ENCODE measurements at regions not wholly inside any gene's neighbourhood (a gene's known extent, or its start where the extent isn't known, plus 50 kb on each side); places are given as distances from the start of the nearest gene placed in this dataset.

- TF ChIP-seq TAF1 (IDR thresholded peaks at IDR 0.05; ENCODE audit: borderline replicate concordance, insufficient read depth, low read length) (no peak), SIN3A (IDR thresholded peaks at IDR 0.05; ENCODE audit: borderline replicate concordance, insufficient read depth, low read length) (no peak)
- TF ChIP-seq, protein P1, sequence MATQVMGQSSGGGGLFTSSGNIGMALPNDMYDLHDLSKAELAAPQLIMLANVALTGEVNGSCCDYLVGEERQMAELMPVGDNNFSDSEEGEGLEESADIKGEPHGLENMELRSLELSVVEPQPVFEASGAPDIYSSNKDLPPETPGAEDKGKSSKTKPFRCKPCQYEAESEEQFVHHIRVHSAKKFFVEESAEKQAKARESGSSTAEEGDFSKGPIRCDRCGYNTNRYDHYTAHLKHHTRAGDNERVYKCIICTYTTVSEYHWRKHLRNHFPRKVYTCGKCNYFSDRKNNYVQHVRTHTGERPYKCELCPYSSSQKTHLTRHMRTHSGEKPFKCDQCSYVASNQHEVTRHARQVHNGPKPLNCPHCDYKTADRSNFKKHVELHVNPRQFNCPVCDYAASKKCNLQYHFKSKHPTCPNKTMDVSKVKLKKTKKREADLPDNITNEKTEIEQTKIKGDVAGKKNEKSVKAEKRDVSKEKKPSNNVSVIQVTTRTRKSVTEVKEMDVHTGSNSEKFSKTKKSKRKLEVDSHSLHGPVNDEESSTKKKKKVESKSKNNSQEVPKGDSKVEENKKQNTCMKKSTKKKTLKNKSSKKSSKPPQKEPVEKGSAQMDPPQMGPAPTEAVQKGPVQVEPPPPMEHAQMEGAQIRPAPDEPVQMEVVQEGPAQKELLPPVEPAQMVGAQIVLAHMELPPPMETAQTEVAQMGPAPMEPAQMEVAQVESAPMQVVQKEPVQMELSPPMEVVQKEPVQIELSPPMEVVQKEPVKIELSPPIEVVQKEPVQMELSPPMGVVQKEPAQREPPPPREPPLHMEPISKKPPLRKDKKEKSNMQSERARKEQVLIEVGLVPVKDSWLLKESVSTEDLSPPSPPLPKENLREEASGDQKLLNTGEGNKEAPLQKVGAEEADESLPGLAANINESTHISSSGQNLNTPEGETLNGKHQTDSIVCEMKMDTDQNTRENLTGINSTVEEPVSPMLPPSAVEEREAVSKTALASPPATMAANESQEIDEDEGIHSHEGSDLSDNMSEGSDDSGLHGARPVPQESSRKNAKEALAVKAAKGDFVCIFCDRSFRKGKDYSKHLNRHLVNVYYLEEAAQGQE (IDR thresholded peaks at IDR 0.05; ENCODE audit: insufficient read depth in 1 of 2, low read depth in 2 of 2, low read length in 2 of 2), result no peak
These were observed 372.7 kb upstream of the ID2 start for GRCh38 chr2:8309131-8309530.

- TF ChIP-seq POLR2AphosphoS5 (IDR thresholded peaks at IDR 0.05; ENCODE audit: low read depth, low read length) (no peak), SIN3A (IDR thresholded peaks at IDR 0.05; ENCODE audit: borderline replicate concordance, insufficient read depth, low read length) (no peak), TAF1 (IDR thresholded peaks at IDR 0.05; ENCODE audit: borderline replicate concordance, insufficient read depth, low read length) (no peak), FOXP2 (optimal IDR thresholded peaks at IDR 0.05; ENCODE audit: borderline replicate concordance, extremely low read depth, extremely low read length, insufficient read depth) (no peak)
- TF ChIP-seq, protein P1 (IDR thresholded peaks at IDR 0.05; ENCODE audit: insufficient read depth in 1 of 2, low read depth in 2 of 2, low read length in 2 of 2), result no peak
These were observed 371.1 kb upstream of the ID2 start for GRCh38 chr2:8310557-8311455.

DNA sequence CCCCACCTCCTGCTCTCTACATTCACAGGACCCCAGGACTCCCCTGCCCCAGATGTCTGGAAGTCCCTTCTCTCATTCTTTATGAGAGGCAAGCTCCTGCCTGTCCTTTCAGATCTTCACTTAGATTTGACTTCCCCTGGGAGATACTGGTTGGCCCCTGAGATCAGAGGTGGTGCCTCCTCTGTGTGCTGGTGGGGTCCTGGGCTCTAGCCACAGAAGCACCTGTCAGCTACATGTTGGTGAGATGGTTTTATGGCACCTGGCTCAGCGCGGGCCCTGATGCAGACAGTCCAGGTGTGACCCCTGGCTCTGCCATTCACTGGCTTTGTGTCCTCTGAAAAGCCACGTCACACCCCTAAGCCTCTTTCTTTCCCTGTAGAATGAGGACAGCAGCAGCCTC is 369.6 kb upstream of the ID2 start:
- no peak for TF ChIP-seq TAF1 (IDR thresholded peaks at IDR 0.05; ENCODE audit: borderline replicate concordance, insufficient read depth, low read length)
- TF ChIP-seq SIN3A (IDR thresholded peaks at IDR 0.05; ENCODE audit: borderline replicate concordance, insufficient read depth, low read length), result no peak
- TF ChIP-seq, protein P1 (IDR thresholded peaks at IDR 0.05; ENCODE audit: insufficient read depth in 1 of 2, low read depth in 2 of 2, low read length in 2 of 2), result no peak
- no peak for TF ChIP-seq FOXP2 (optimal IDR thresholded peaks at IDR 0.05; ENCODE audit: borderline replicate concordance, extremely low read depth, extremely low read length, insufficient read depth)
- TF ChIP-seq POLR2AphosphoS5 (IDR thresholded peaks at IDR 0.05; ENCODE audit: low read depth, low read length), result no peak

- TF ChIP-seq FOXP2 (optimal IDR thresholded peaks at IDR 0.05; ENCODE audit: borderline replicate concordance, extremely low read depth, extremely low read length, insufficient read depth) (no peak), SIN3A (IDR thresholded peaks at IDR 0.05; ENCODE audit: borderline replicate concordance, insufficient read depth, low read length) (no peak)
These were observed 368.7 kb upstream of the ID2 start for GRCh38 chr2:8312861-8313830.

GRCh38 chr2:8314063-8314462 is 367.8 kb upstream of the ID2 start:
- TF ChIP-seq, protein P1 (IDR thresholded peaks at IDR 0.05; ENCODE audit: insufficient read depth in 1 of 2, low read depth in 2 of 2, low read length in 2 of 2), result no peak
- TF ChIP-seq POLR2AphosphoS5 (IDR thresholded peaks at IDR 0.05; ENCODE audit: low read depth, low read length), result no peak
- no peak for TF ChIP-seq FOXP2 (optimal IDR thresholded peaks at IDR 0.05; ENCODE audit: borderline replicate concordance, extremely low read depth, extremely low read length, insufficient read depth)
- TF ChIP-seq TAF1 (IDR thresholded peaks at IDR 0.05; ENCODE audit: borderline replicate concordance, insufficient read depth, low read length), result no peak
- TF ChIP-seq SIN3A (IDR thresholded peaks at IDR 0.05; ENCODE audit: borderline replicate concordance, insufficient read depth, low read length), result no peak
